ENCODE measurements at regions not wholly inside any gene's neighbourhood (a gene's known extent, or its start where the extent isn't known, plus 50 kb on each side); places are given as distances from the start of the nearest gene placed in this dataset.

DNA sequence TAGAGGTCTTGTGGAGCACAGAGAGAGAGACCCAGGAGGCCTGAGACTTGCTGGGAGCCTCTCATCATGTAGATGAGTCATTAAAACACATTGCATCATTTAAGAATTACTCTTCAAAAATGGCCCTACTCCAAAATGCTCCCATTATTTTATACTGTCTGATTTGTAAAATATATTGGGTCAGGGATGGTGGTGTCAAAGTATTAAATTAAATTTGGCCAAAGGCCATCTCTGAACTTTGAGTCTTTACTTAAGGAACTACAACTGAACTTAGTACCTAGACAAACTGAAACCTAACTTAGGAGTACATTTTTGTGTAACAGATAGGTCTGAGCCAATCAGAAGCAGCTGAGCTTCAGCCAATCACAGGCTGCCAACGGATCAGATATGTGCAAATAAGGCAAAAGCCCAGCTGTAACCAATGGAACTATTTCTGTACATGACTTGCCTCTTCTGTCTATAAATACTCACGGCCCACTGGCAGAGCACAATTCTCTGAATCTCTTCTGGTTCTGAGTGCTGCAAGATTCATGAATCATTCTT, 657.2 kb downstream of the TLE1 start:
- Histone ChIP-seq H3K4me3 (ENCODE audit: low read depth in 2 of 2, low read length in 2 of 2) (no peak overlapping the region), H3K36me3 (ENCODE audit: control insufficient read depth, insufficient read depth, low read length) (no peaks in the 10 kb centered on the region), H3K27me3 (ENCODE audit: control insufficient read depth, insufficient read depth, low read length) (no peaks in the 10 kb centered on the region), H3K9me3 (ENCODE audit: control insufficient read depth, insufficient read depth, low read depth, low read length) (no peaks in the 10 kb centered on the region), H3K27ac (ENCODE audit: low read length) (no peak overlapping the region), H3K4me1 (ENCODE audit: control insufficient read depth, insufficient read depth, low read length) (no peaks in the 10 kb centered on the region)
- TF ChIP-seq, protein P1, sequence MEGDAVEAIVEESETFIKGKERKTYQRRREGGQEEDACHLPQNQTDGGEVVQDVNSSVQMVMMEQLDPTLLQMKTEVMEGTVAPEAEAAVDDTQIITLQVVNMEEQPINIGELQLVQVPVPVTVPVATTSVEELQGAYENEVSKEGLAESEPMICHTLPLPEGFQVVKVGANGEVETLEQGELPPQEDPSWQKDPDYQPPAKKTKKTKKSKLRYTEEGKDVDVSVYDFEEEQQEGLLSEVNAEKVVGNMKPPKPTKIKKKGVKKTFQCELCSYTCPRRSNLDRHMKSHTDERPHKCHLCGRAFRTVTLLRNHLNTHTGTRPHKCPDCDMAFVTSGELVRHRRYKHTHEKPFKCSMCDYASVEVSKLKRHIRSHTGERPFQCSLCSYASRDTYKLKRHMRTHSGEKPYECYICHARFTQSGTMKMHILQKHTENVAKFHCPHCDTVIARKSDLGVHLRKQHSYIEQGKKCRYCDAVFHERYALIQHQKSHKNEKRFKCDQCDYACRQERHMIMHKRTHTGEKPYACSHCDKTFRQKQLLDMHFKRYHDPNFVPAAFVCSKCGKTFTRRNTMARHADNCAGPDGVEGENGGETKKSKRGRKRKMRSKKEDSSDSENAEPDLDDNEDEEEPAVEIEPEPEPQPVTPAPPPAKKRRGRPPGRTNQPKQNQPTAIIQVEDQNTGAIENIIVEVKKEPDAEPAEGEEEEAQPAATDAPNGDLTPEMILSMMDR (IDR thresholded peaks at IDR 0.05) = no peak
- no peak for TF ChIP-seq TCF7L2 (IDR thresholded peaks at IDR 0.05; ENCODE audit: low read depth, low read length)
- TF ChIP-seq POLR2AphosphoS5 (IDR thresholded peaks at IDR 0.05; ENCODE audit: low read depth, low read length) = no peak
- CTCF ChIA-PET = no interaction called here
- ATAC-seq = no peak
- in situ Hi-C loops (cut with HindIII; ENCODE audit: low pct_unique_long_range_greater_than_20kb, low sequenced_read_pairs) (no loop called here), intact Hi-C loops (cut with micrococcal nuclease; ENCODE audit: unreplicated experiment) (no loop called here)
- POLR2A ChIA-PET = no interaction called here
- DNase-seq (ENCODE audit: low read depth, low spot score) = no peak
- BruUV-seq (replicated peaks) = no TSS peak

DNA sequence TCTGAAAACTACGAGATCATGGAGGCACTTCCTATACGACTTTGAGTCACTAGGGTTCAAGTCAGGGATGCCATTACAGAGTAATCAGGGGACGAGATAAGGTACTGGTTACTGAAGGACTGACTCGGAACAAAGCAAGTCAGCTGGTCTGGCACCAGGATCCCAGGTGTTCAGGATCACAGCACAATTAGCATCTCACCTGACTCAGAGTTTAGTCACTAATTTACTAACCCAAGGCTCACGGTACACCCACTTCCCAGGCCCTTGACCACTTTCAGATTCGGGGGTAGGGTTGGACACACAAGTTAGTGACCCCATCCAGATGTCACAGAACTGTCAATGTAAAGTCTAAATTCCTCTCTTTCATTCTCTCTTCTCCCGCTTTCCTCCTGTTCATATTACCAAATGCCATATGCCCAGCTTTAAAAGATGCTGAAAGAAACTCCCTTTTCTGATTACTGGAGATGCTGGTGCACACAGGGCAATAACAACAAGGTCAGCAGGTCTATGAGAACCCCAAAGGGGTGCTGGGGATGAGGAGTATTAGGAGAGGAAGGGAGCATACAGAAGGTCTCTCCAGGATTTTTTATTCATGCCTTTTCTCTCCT, 657.8 kb downstream of the TLE1 start:
- BruUV-seq (replicated peaks) = no TSS peak
- no peak for TF ChIP-seq POLR2AphosphoS5 (IDR thresholded peaks at IDR 0.05; ENCODE audit: low read depth, low read length)
- no peak for TF ChIP-seq SIN3A (IDR thresholded peaks at IDR 0.05; ENCODE audit: borderline replicate concordance, insufficient read depth, low read depth, low read length)
- TF ChIP-seq, protein P1 (IDR thresholded peaks at IDR 0.05) = no peak
- TF ChIP-seq TCF7L2 (IDR thresholded peaks at IDR 0.05; ENCODE audit: low read depth, low read length) = no peak
- TF ChIP-seq, protein P2, sequence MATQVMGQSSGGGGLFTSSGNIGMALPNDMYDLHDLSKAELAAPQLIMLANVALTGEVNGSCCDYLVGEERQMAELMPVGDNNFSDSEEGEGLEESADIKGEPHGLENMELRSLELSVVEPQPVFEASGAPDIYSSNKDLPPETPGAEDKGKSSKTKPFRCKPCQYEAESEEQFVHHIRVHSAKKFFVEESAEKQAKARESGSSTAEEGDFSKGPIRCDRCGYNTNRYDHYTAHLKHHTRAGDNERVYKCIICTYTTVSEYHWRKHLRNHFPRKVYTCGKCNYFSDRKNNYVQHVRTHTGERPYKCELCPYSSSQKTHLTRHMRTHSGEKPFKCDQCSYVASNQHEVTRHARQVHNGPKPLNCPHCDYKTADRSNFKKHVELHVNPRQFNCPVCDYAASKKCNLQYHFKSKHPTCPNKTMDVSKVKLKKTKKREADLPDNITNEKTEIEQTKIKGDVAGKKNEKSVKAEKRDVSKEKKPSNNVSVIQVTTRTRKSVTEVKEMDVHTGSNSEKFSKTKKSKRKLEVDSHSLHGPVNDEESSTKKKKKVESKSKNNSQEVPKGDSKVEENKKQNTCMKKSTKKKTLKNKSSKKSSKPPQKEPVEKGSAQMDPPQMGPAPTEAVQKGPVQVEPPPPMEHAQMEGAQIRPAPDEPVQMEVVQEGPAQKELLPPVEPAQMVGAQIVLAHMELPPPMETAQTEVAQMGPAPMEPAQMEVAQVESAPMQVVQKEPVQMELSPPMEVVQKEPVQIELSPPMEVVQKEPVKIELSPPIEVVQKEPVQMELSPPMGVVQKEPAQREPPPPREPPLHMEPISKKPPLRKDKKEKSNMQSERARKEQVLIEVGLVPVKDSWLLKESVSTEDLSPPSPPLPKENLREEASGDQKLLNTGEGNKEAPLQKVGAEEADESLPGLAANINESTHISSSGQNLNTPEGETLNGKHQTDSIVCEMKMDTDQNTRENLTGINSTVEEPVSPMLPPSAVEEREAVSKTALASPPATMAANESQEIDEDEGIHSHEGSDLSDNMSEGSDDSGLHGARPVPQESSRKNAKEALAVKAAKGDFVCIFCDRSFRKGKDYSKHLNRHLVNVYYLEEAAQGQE (IDR thresholded peaks at IDR 0.05; ENCODE audit: insufficient read depth in 1 of 2, low read depth in 2 of 2, low read length in 1 of 2) = no peak
- Histone ChIP-seq H3K4me1 (ENCODE audit: control insufficient read depth, insufficient read depth, low read length) (no peaks in the 10 kb centered on the region), H3K4me3 (ENCODE audit: low read depth in 2 of 2, low read length in 2 of 2) (no peak overlapping the region), H3K27me3 (ENCODE audit: control insufficient read depth, insufficient read depth, low read length) (no peaks in the 10 kb centered on the region), H3K27ac (ENCODE audit: low read length) (no peak overlapping the region), H3K9me3 (ENCODE audit: control insufficient read depth, insufficient read depth, low read depth, low read length) (no peaks in the 10 kb centered on the region), H3K36me3 (ENCODE audit: control insufficient read depth, insufficient read depth, low read length) (no peaks in the 10 kb centered on the region)
- POLR2A ChIA-PET = no interaction called here
- in situ Hi-C loops (cut with HindIII; ENCODE audit: low pct_unique_long_range_greater_than_20kb, low sequenced_read_pairs) (no loop called here), intact Hi-C loops (cut with micrococcal nuclease; ENCODE audit: unreplicated experiment) (no loop called here)
- CTCF ChIA-PET = no interaction called here
- DNase-seq (ENCODE audit: low read depth, low spot score) (no peak), ATAC-seq (no peak)

All from Panc1 (cell line).